ENCODE measurements at regions not wholly inside any gene's neighbourhood (a gene's known extent, or its start where the extent isn't known, plus 50 kb on each side); places are given as distances from the start of the nearest gene placed in this dataset.

- FAIRE-seq (no peak), DNase-seq (ENCODE audit: low spot score) (no peak), ATAC-seq (no peak)
- TF ChIP-seq JUN (CRISPR knock-in tag; IDR thresholded peaks at IDR 0.05), result no peak
- no peak for TF ChIP-seq ARID3A (IDR thresholded peaks at IDR 0.05; ENCODE audit: low read depth, low read length)
- no peak for TF ChIP-seq ZNF740 (CRISPR knock-in tag; IDR thresholded peaks at IDR 0.05)
- no peak for TF ChIP-seq CBX1 (IDR thresholded peaks at IDR 0.05; ENCODE audit: low read depth)
- TF ChIP-seq ZFAT (CRISPR knock-in tag; conservative IDR thresholded peaks at IDR 0.05), result no peak
- TF ChIP-seq ZNF660 (CRISPR knock-in tag; IDR thresholded peaks at IDR 0.05; ENCODE audit: borderline replicate concordance, low read depth), result no peak
- Histone ChIP-seq H4K20me1 (ENCODE audit: insufficient read depth, low read length) (no peaks in the 10 kb centered on the region), H3K4me2 (ENCODE audit: low read depth, low read length) (no peak overlapping the region), H3K4me3 (replicated peaks in 1 of 3; ENCODE audit: insufficient read depth in 1 of 3, low read depth in 2 of 3, low read length in 3 of 3) (no peak overlapping the region), H3K79me2 (ENCODE audit: insufficient read depth, low read length) (no peaks in the 10 kb centered on the region), H2AFZ (ENCODE audit: low read length) (no peak overlapping the region), H3K9ac (ENCODE audit: insufficient read depth, low read depth, low read length) (no peak overlapping the region), H3K36me3 (replicated peaks in 1 of 2; ENCODE audit: control insufficient read depth in 1 of 2, insufficient read depth in 2 of 2, low read length in 2 of 2) (no peaks in the 10 kb centered on the region), H3K9me3 (ENCODE audit: low read length) (no peaks in the 10 kb centered on the region), H3K4me1 (ENCODE audit: insufficient read depth, low read length) (no peaks in the 10 kb centered on the region), H3K27ac (ENCODE audit: extremely low read length, insufficient read depth, low read length) (no peak overlapping the region), H3K27me3 (ENCODE audit: control insufficient read depth in 1 of 2, insufficient read depth in 2 of 2, low read length in 2 of 2) (no peaks in the 10 kb centered on the region; a peak in 1 of 5 replicates)
- CTCF ChIA-PET (ENCODE audit: low intra/inter-chr PET ratio, low total read pairs), result no interaction called here
- 95% methylated on average over 1 of the region's 1 CpG for WGBS (ENCODE audit: low lambda C conversion rate)
- intact Hi-C loops (cut with micrococcal nuclease; ENCODE audit: unreplicated experiment) (no loop called here), in situ Hi-C loops (cut with HindIII; ENCODE audit: extremely low pct_ligation_motif_present, low pct_unique_long_range_greater_than_20kb) (no loop called here)
- BruUV-seq (replicated peaks), result no TSS peak
- POLR2A ChIA-PET, result no interaction called here
Measured at GRCh38 chr15:39462691-39463090, 118.2 kb upstream of the THBS1 start.
